ENCODE measurements at regions not wholly inside any gene's neighbourhood (a gene's known extent, or its start where the extent isn't known, plus 50 kb on each side); places are given as distances from the start of the nearest gene placed in this dataset.
A peak's percentile ranks its signal among the peaks of the same experiment; 100 is the strongest.

- no peak for DNase-seq (ENCODE audit: low read depth)
- no peak for TF ChIP-seq CTCF (IDR thresholded peaks at IDR 0.05; ENCODE audit: low read depth, low read length, missing control alignments)
- in situ Hi-C loops (cut with HindIII; ENCODE audit: low sequenced_read_pairs): no loop called here
- no peak overlapping the region for H3K4me3 ChIP-seq (ENCODE audit: low read depth, low read length)
Measured at GRCh38 chr2:116489292-116489691, 1325.2 kb upstream of the DDX18 start.

- no peak overlapping the region for H3K4me3 ChIP-seq (ENCODE audit: low read depth, low read length)
- DNase-seq (ENCODE audit: low read depth): peak; percentile 40
- TF ChIP-seq CTCF (IDR thresholded peaks at IDR 0.05; ENCODE audit: low read depth, low read length, missing control alignments): no peak
- in situ Hi-C loops (cut with HindIII; ENCODE audit: low sequenced_read_pairs): no loop called here
Measured at GRCh38 chr2:116489944-116490343, 1324.5 kb upstream of the DDX18 start.

GRCh38 chr2:116490511-116491145 lies 1323.9 kb upstream of the DDX18 start:
- no peak for TF ChIP-seq CTCF (IDR thresholded peaks at IDR 0.05; ENCODE audit: low read depth, low read length, missing control alignments)
- in situ Hi-C loops (cut with HindIII; ENCODE audit: low sequenced_read_pairs): no loop called here
- DNase-seq (ENCODE audit: low read depth): peak; percentile 57
- no peak overlapping the region for H3K4me3 ChIP-seq (ENCODE audit: low read depth, low read length)

- TF ChIP-seq CTCF (IDR thresholded peaks at IDR 0.05; ENCODE audit: low read depth, low read length, missing control alignments): no peak
- in situ Hi-C loops (cut with HindIII; ENCODE audit: low sequenced_read_pairs): no loop called here
- no peak for DNase-seq (ENCODE audit: low read depth)
- no peak overlapping the region for H3K4me3 ChIP-seq (ENCODE audit: low read depth, low read length)
Measured at GRCh38 chr2:116491292-116491691, 1323.2 kb upstream of the DDX18 start.

- TF ChIP-seq CTCF (IDR thresholded peaks at IDR 0.05; ENCODE audit: low read depth, low read length, missing control alignments): no peak
- in situ Hi-C loops (cut with HindIII; ENCODE audit: low sequenced_read_pairs): no loop called here
- DNase-seq (ENCODE audit: low read depth): no peak
- no peak overlapping the region for H3K4me3 ChIP-seq (ENCODE audit: low read depth, low read length)
Measured at GRCh38 chr2:116499389-116499788, 1315.1 kb upstream of the DDX18 start.

- no peak overlapping the region for H3K4me3 ChIP-seq (ENCODE audit: low read depth, low read length)
- peak; percentile 60 for TF ChIP-seq CTCF (IDR thresholded peaks at IDR 0.05; ENCODE audit: low read depth, low read length, missing control alignments)
- in situ Hi-C loops (cut with HindIII; ENCODE audit: low sequenced_read_pairs): no loop called here
- DNase-seq (ENCODE audit: low read depth): no peak
Measured at GRCh38 chr2:116510117-116510671, 1304.3 kb upstream of the DDX18 start.

Measured in astrocyte of the cerebellum (primary cell).